Ishikawa (cell line): ENCODE measurements at regions not wholly inside any gene's neighbourhood (a gene's known extent, or its start where the extent isn't known, plus 50 kb on each side); places are given as distances from the start of the nearest gene placed in this dataset.

Experiments
- CEBPB ChIP-seq: IDR thresholded peaks from 2 replicates; pipeline ENCODE4 v1.6.1; 2012
- CREB1 ChIP-seq: IDR thresholded peaks from 2 replicates; pipeline ENCODE4 v1.6.1; 2012; ENCODE audit warnings: low read depth
- EGR1 ChIP-seq: IDR thresholded peaks from 2 replicates; pipeline ENCODE4 v1.6.1; 2012
- EP300 ChIP-seq: IDR thresholded peaks from 2 replicates; pipeline ENCODE4 v1.6.1; 2012; ENCODE audit warnings: borderline replicate concordance
- FOXM1 ChIP-seq: IDR thresholded peaks from 2 replicates; pipeline ENCODE4 v1.6.1; 2012; ENCODE audit warnings: low read depth, borderline replicate concordance
- NFIC ChIP-seq: IDR thresholded peaks from 2 replicates; pipeline ENCODE4 v1.6.1; 2012
- RAD21 ChIP-seq: IDR thresholded peaks from 2 replicates; pipeline ENCODE4 v1.6.1; 2012; ENCODE audit warnings: low read depth
- REST ChIP-seq: IDR thresholded peaks from 2 replicates; pipeline ENCODE4 v1.6.1; 2012; ENCODE audit warnings: low read depth, mild to moderate bottlenecking
- TAF1 ChIP-seq: IDR thresholded peaks from 2 replicates; pipeline ENCODE4 v1.6.1; 2012; ENCODE audit warnings: low read depth, mild to moderate bottlenecking
- TCF12 ChIP-seq: IDR thresholded peaks from 2 replicates; pipeline ENCODE4 v1.6.1; 2012; ENCODE audit warnings: low read depth
- TEAD4 ChIP-seq: IDR thresholded peaks from 2 replicates; pipeline ENCODE4 v1.6.1; 2012
- USF1 ChIP-seq: IDR thresholded peaks from 2 replicates; pipeline ENCODE4 v1.6.1; 2012
- YY1 ChIP-seq: IDR thresholded peaks from 2 replicates; pipeline ENCODE4 v1.6.1; 2012; ENCODE audit warnings: low read depth
- ZBTB7A ChIP-seq: IDR thresholded peaks from 2 replicates; pipeline ENCODE4 v1.6.1; 2012; ENCODE audit warnings: low read depth
- TF ChIP-seq, protein P1 (sequence below): IDR thresholded peaks from 2 replicates; pipeline ENCODE4 v1.6.1; 2012

GRCh38 chr7:94222516-94222915 is 172.2 kb upstream of the COL1A2 start:
- TF ChIP-seq REST = no peak

DNA sequence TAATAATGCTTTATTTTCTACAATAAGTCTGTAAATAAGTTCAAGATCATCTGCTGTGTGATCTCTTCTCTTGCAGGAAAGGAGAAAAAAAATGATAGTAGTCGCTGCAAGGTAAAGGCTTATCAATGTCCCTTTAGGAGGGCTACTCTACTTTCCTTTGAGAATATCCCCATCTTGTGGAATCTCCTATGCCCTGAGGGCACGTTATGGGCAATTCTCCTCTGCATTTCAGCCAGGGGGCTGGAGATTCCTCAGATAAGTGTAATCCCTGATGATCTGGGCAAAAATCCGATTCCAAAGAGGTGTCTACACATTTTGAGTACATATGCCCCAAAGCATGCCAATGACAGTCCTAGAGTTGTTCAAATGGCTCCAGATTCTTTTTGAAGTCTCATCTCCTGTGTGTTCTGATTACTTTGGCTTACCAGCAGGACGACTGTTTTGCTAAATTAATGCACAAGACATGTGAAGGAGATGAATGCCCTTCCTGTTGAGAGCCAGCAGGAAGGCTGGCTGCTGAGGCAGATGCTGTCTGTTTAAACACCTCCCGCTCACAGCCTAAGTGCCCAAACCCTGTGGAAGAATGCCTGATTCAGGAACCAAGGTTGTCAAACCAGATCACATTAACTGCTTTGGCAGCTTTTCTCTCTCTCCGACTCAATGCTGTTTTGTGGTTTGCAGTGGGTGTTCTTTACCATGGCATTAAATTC is 171.2 kb upstream of the COL1A2 start:
- TF ChIP-seq USF1 (no peak), EGR1 (no peak), TEAD4 (peak; percentile 30; the same call in 1 of the 2 replicates), ZBTB7A (no peak), TCF12 (0 out of 2 replicates have a peak, but pooled peaks have one; percentile 39), CREB1 (no peak), CEBPB (no peak), EP300 (peak; percentile 21; the same call in 1 of the 2 replicates), YY1 (no peak), TAF1 (no peak), NFIC (peak; percentile 43), RAD21 (peak; percentile 74)
- TF ChIP-seq, protein P1, sequence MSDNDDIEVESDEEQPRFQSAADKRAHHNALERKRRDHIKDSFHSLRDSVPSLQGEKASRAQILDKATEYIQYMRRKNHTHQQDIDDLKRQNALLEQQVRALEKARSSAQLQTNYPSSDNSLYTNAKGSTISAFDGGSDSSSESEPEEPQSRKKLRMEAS = no peak

DNA sequence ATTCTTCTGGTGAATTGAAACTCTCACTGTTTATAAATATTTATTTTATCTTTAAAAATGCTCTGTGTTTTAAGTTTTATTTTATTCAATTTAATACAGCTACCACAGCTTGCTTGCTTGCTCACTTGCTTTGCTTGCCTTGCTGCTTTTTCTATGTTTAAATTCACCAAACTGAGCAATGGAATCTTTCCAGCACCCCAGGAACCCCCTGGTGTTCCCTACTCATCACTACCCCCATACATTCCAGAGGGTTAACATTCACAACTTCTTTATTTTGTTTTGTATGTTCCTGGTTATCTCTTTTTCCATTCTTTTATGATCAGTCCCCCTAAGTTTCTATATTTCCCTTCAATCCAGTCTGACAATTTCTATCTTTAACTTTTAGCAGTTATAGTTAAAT is 166.5 kb upstream of the COL1A2 start:
- TF ChIP-seq FOXM1 (no peak), ZBTB7A (no peak), CREB1 (no peak), REST (no peak), YY1 (no peak), EP300 (no peak)

DNA sequence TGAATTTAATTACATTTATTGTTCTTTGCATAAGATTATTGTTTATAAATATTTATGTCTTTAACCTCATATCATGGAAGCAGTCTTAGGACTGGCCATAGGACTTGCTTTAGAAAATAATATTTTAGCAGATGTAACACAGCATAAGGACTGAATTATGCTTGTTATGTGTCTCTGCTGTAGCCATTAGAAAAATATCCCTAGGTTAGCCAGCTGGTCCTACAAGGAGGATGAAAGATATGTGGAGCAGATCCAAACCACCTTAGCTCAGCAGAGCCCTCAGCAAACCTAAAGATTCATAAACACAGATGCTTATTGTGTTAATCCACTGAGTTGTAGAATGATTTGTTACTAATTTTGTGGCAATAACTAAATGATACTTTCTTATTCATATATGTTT is 166.0 kb upstream of the COL1A2 start:
- TF ChIP-seq EGR1 (no peak), YY1 (no peak), FOXM1 (no peak), ZBTB7A (no peak), USF1 (no peak), EP300 (no peak), CREB1 (no peak), TCF12 (no peak), CEBPB (no peak), TAF1 (no peak), RAD21 (no peak), NFIC (no peak), TEAD4 (no peak), REST (no peak)
- TF ChIP-seq, protein P1 = no peak

GRCh38 chr7:94231305-94231704 is 163.4 kb upstream of the COL1A2 start:
- TF ChIP-seq FOXM1 (no peak), RAD21 (no peak), ZBTB7A (no peak), EGR1 (no peak), EP300 (no peak)

GRCh38 chr7:94236960-94237359 is 157.7 kb upstream of the COL1A2 start:
- TF ChIP-seq EGR1 = no peak
- no peak for TF ChIP-seq CEBPB
- TF ChIP-seq, protein P1 = no peak
- TF ChIP-seq ZBTB7A = no peak
- TF ChIP-seq TAF1 = no peak
- TF ChIP-seq NFIC = no peak
- no peak for TF ChIP-seq USF1
- TF ChIP-seq TCF12 = no peak
- no peak for TF ChIP-seq CREB1
- no peak for TF ChIP-seq REST
- TF ChIP-seq YY1 = no peak
- no peak for TF ChIP-seq RAD21
